HG03565 (cell line): ENCODE measurements at regions not wholly inside any gene's neighbourhood (a gene's known extent, or its start where the extent isn't known, plus 50 kb on each side); places are given as distances from the start of the nearest gene placed in this dataset.

Experiments used
- ATAC-seq: cut with Tn5 transposase; IDR thresholded peaks from one replicate; pipeline ENCODE4 v1.9.1; 2021; ENCODE audit warnings: mild to moderate bottlenecking, moderate library complexity; ENCODE audit not compliant: unreplicated experiment

GRCh38 chr4:16278178-16278577 lies 51.9 kb upstream of the TAPT1 start:
- ATAC-seq: no peak
